HG02588 (cell line): ENCODE measurements at regions not wholly inside any gene's neighbourhood (a gene's known extent, or its start where the extent isn't known, plus 50 kb on each side); places are given as distances from the start of the nearest gene placed in this dataset.
A peak's percentile ranks its signal among the peaks of the same experiment; 100 is the strongest.

Experiments
- ATAC-seq: cut with Tn5 transposase; IDR thresholded peaks from one replicate; pipeline ENCODE4 v1.9.1; 2021; ENCODE audit warnings: mild to moderate bottlenecking, moderate library complexity; ENCODE audit not compliant: unreplicated experiment

- no peak for ATAC-seq
Observed at GRCh38 chr5:116655431-116655830, 80.8 kb upstream of the SEMA6A start.

- ATAC-seq: no peak
Observed at GRCh38 chr5:116654925-116655324, 80.3 kb upstream of the SEMA6A start.

DNA sequence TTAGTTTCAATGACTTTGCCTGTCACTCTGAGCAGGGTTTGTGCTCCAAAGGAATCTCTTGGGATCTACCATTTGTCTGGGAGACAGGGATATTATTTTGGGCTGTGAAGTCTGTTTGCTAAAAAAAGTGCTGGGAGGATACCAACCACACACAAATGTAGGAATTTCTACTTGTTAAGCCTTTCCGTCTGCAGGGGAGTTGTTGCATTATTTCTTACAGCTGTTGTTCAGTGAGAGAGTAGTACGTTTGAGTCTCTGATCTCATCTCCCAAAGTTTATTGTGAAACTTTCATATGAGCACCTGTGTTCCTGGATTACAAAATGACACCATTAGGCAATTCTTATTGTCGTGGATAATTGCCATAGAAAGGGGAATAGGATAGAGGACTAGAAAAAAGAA is 78.3 kb upstream of the SEMA6A start:
- ATAC-seq: no peak

GRCh38 chr5:116652196-116652729 is 77.6 kb upstream of the SEMA6A start:
- ATAC-seq: peak; percentile 80

DNA sequence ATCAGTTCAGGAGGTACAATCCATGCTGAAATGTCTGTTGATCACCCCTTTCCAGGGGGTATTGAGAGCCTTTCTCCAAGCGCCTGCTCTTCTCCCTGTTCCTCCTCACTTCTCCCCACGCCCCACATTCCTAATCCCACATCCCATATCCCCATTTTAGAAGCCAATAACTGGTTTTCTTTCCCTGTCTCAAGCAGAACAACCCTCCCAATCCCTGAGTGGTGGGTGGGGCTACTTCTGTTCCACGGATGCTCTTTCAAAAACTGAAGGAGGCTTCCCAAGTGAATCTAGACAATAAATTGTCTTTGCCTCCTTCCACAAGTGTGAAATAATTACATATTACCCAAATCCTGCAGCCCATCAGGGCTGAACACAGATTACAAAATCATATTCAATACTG is 77.0 kb upstream of the SEMA6A start:
- ATAC-seq: no peak

GRCh38 chr5:116650964-116651363 is 76.3 kb upstream of the SEMA6A start:
- no peak for ATAC-seq

- ATAC-seq: no peak
Observed at GRCh38 chr5:116650544-116650943, 75.9 kb upstream of the SEMA6A start.

- no peak for ATAC-seq
Observed at GRCh38 chr5:116646611-116647289, 72.1 kb upstream of the SEMA6A start.

GRCh38 chr5:116645627-116646026 is 71.0 kb upstream of the SEMA6A start:
- peak; percentile 73 for ATAC-seq

- no peak for ATAC-seq
Observed at GRCh38 chr5:116640236-116640635, 65.6 kb upstream of the SEMA6A start.

DNA sequence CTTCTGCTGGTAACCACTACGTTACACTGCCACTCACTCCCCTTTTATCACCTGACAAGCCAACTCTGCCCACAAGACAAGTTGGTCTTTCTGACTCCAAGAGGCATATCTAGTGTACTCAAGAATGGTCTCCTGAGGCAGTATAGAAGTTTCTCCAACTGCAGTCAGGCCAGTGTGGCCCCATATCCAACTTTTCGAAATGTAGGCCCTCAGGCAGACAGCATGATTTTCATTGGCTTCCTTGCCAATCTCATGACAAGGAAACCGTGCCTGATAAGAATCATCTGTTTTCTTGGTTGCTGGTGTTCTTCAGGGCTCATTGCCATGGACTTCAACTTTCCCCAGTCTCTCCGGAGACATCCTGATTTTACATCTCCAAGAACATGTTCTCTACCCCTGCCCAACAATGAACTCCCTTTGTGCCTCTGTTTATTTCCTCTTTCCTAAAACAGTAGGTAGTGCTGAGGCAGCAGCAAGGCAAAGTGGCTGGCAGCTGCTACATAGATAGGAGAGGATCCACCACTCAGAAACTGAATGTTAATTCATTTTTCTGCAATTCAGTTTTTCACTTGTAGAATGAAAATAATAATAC is 62.6 kb upstream of the SEMA6A start:
- ATAC-seq: no peak

DNA sequence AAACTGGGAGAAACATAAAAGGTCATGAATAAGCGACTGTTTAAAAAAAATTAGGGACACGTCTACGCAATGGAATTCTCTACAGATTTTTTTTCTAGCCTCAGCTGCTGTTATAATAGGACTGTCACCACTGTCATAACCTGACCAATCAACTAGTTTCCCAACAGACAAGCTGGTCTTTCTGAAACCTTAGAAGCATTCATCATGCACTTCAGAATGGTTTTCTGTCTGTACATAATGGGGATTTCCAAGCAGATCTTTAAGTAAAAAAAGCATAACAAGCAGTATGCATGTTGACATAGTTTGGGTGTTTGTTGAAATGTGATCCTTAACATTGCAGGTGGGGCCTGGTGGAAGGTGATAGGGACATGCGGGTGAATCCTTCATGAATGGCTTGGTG is 58.3 kb upstream of the SEMA6A start:
- ATAC-seq: no peak

DNA sequence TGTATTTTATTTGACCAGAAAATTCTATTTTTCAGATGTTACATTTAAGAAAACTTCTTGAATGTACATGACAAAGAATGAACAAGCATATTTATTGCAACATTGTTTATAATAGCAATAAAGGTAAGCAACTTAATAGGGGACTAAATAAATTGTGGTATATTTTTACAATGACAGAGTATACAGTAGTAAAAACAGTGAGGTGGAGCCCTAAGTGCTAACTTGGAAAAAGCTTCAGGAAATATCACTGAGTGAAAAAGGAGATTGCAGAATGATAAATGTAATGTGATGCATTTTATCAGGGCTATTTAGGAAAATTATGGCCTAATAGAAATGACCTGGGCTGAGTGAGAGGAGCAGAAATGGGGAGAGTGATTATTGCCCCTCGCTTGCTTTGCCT is 56.5 kb upstream of the SEMA6A start:
- ATAC-seq: no peak

GRCh38 chr5:116629168-116629567 is 54.5 kb upstream of the SEMA6A start:
- ATAC-seq: no peak

- ATAC-seq: peak; percentile 87
Observed at GRCh38 chr5:116626945-116627679, 52.5 kb upstream of the SEMA6A start.

- ATAC-seq: no peak
Observed at GRCh38 chr5:116626272-116626723, 51.7 kb upstream of the SEMA6A start.
